Glutamatergic neuron (in vitro differentiated cells): ENCODE measurements at regions not wholly inside any gene's neighbourhood (a gene's known extent, or its start where the extent isn't known, plus 50 kb on each side); places are given as distances from the start of the nearest gene placed in this dataset.

Experiments
- DNase-seq: peaks from one replicate; pipeline ENCODE4 v3.0.0; 2022
- H3K27ac Mint-ChIP-seq: one replicate; pipeline ENCODE4 v1.8.0; 2020; ENCODE audit warnings: mild to moderate bottlenecking, mixed read lengths, inconsistent platforms; ENCODE audit not compliant: unreplicated experiment
- H3K27me3 Mint-ChIP-seq: one replicate; pipeline ENCODE4 v1.8.0; 2020; ENCODE audit warnings: mild to moderate bottlenecking, moderate library complexity, mixed read lengths, inconsistent platforms; ENCODE audit not compliant: unreplicated experiment
- H3K36me3 Mint-ChIP-seq: one replicate; pipeline ENCODE4 v1.8.0; 2020; ENCODE audit warnings: mild to moderate bottlenecking, mixed read lengths, inconsistent platforms; ENCODE audit not compliant: unreplicated experiment
- H3K4me1 Mint-ChIP-seq: one replicate; pipeline ENCODE4 v1.8.0; 2020; ENCODE audit warnings: mild to moderate bottlenecking, low read depth, mixed read lengths, inconsistent platforms; ENCODE audit not compliant: unreplicated experiment
- H3K4me3 Mint-ChIP-seq: one replicate; pipeline ENCODE4 v1.8.0; 2020; ENCODE audit warnings: mild to moderate bottlenecking, mixed read lengths, inconsistent platforms; ENCODE audit not compliant: unreplicated experiment
- H3K9me3 Mint-ChIP-seq: one replicate; pipeline ENCODE4 v1.8.0; 2020; ENCODE audit warnings: mild to moderate bottlenecking, moderate library complexity, mixed read lengths, inconsistent platforms; ENCODE audit not compliant: unreplicated experiment
- CTCF ChIP-seq: fragments of 200-600 bp; sonication (generic); IDR thresholded peaks from one replicate; pipeline ENCODE4 v1.5.0; 2021; ENCODE audit not compliant: partially characterized antibody, unreplicated experiment

- Mint-ChIP-seq H3K4me1 (no peaks in the 10 kb centered on the region), H3K27me3 (no peaks in the 10 kb centered on the region), H3K27ac (no peak overlapping the region), H3K36me3 (no peaks in the 10 kb centered on the region), H3K9me3 (no peaks in the 10 kb centered on the region), H3K4me3 (no peak overlapping the region)
- no peak for DNase-seq
- no peak for TF ChIP-seq CTCF
Measured at GRCh38 chr1:244340396-244340795, 111.3 kb downstream of the ADSS2 start.

GRCh38 chr1:244341455-244342450 lies 110.0 kb downstream of the ADSS2 start:
- no peaks in the 10 kb centered on the region for H3K9me3 Mint-ChIP-seq

GRCh38 chr1:244344001-244344400 lies 107.7 kb downstream of the ADSS2 start:
- no peak overlapping the region for H3K27ac Mint-ChIP-seq
- DNase-seq = no peak
- H3K27me3 Mint-ChIP-seq = no peaks in the 10 kb centered on the region
- H3K36me3 Mint-ChIP-seq = no peaks in the 10 kb centered on the region
- no peak overlapping the region for H3K4me3 Mint-ChIP-seq
- H3K4me1 Mint-ChIP-seq = no peaks in the 10 kb centered on the region
- H3K9me3 Mint-ChIP-seq = no peaks in the 10 kb centered on the region
- TF ChIP-seq CTCF = no peak

More at GRCh38 chr1:244341455-244342450, 110.0 kb downstream of the ADSS2 start:
- no peak overlapping the region for H3K4me3 Mint-ChIP-seq
- TF ChIP-seq CTCF = no peak
- no peak for DNase-seq
- no peaks in the 10 kb centered on the region for H3K36me3 Mint-ChIP-seq
- H3K27ac Mint-ChIP-seq = no peak overlapping the region
- H3K4me1 Mint-ChIP-seq = no peaks in the 10 kb centered on the region
- no peaks in the 10 kb centered on the region for H3K27me3 Mint-ChIP-seq

GRCh38 chr1:244346972-244347618 lies 104.6 kb downstream of the ADSS2 start:
- Mint-ChIP-seq H3K4me1 (no peaks in the 10 kb centered on the region), H3K36me3 (no peaks in the 10 kb centered on the region), H3K9me3 (no peaks in the 10 kb centered on the region), H3K27me3 (no peaks in the 10 kb centered on the region), H3K4me3 (no peak overlapping the region), H3K27ac (no peak overlapping the region)
- no peak for DNase-seq
- TF ChIP-seq CTCF = no peak

GRCh38 chr1:244347942-244348341 lies 103.8 kb downstream of the ADSS2 start:
- no peak for DNase-seq
- Mint-ChIP-seq H3K27ac (no peak overlapping the region), H3K36me3 (no peaks in the 10 kb centered on the region), H3K27me3 (no peaks in the 10 kb centered on the region), H3K4me1 (no peaks in the 10 kb centered on the region), H3K9me3 (no peaks in the 10 kb centered on the region), H3K4me3 (no peak overlapping the region)
- no peak for TF ChIP-seq CTCF
